NCI-H524 (cell line): ENCODE measurements at regions not wholly inside any gene's neighbourhood (a gene's known extent, or its start where the extent isn't known, plus 50 kb on each side); places are given as distances from the start of the nearest gene placed in this dataset.

ENCODE experiments used
- DNase-seq, 2 experiments: peaks; one replicate each; lab custom pipeline; 2025; lab: John Stamatoyannopoulos, UW

- DNase-seq = no peak
These were observed 155.1 kb upstream of the ZNF462 start for GRCh38 chr9:106707738-106708474.

- no peak for DNase-seq
These were observed 154.4 kb upstream of the ZNF462 start for GRCh38 chr9:106708475-106709146.

GRCh38 chr9:106712279-106712678 is 150.7 kb upstream of the ZNF462 start:
- no peak for DNase-seq

GRCh38 chr9:106713206-106713605 is 149.8 kb upstream of the ZNF462 start:
- no peak for DNase-seq

GRCh38 chr9:106716820-106717219 is 146.1 kb upstream of the ZNF462 start:
- DNase-seq = no peak

GRCh38 chr9:106717686-106718085 is 145.3 kb upstream of the ZNF462 start:
- DNase-seq = peak; percentile 28 to 65

GRCh38 chr9:106718936-106719335 is 144.0 kb upstream of the ZNF462 start:
- peak in 1 of 2 experiments; percentile 12 for DNase-seq

GRCh38 chr9:106722051-106722753 is 140.8 kb upstream of the ZNF462 start:
- DNase-seq = no peak

GRCh38 chr9:106723926-106724325 is 139.0 kb upstream of the ZNF462 start:
- DNase-seq = no peak

- no peak for DNase-seq
These were observed 138.4 kb upstream of the ZNF462 start for GRCh38 chr9:106724566-106724965.

- no peak for DNase-seq
These were observed 136.7 kb upstream of the ZNF462 start for GRCh38 chr9:106726070-106726815.

GRCh38 chr9:106727969-106728368 is 135.0 kb upstream of the ZNF462 start:
- no peak for DNase-seq

GRCh38 chr9:106728860-106729259 is 134.1 kb upstream of the ZNF462 start:
- DNase-seq = no peak

GRCh38 chr9:106731910-106732309 is 131.1 kb upstream of the ZNF462 start:
- peak; percentile 98 to 100 for DNase-seq

GRCh38 chr9:106733828-106734380 is 129.1 kb upstream of the ZNF462 start:
- DNase-seq = no peak

- no peak for DNase-seq
These were observed 125.5 kb upstream of the ZNF462 start for GRCh38 chr9:106737516-106737915.

GRCh38 chr9:106738109-106738508 is 124.9 kb upstream of the ZNF462 start:
- DNase-seq = no peak

- DNase-seq = no peak
These were observed 117.5 kb upstream of the ZNF462 start for GRCh38 chr9:106745457-106745856.

- DNase-seq = no peak
These were observed 117.1 kb upstream of the ZNF462 start for GRCh38 chr9:106745876-106746275.

GRCh38 chr9:106751681-106752080 is 111.3 kb upstream of the ZNF462 start:
- DNase-seq = no peak

- DNase-seq = peak; percentile 49 to 86
These were observed 110.4 kb upstream of the ZNF462 start for GRCh38 chr9:106752581-106752980.

- peak in 1 of 2 experiments; percentile 6 for DNase-seq
These were observed 109.8 kb upstream of the ZNF462 start for GRCh38 chr9:106753155-106753671.
